PC-9 (cell line): ENCODE measurements at regions not wholly inside any gene's neighbourhood (a gene's known extent, or its start where the extent isn't known, plus 50 kb on each side); places are given as distances from the start of the nearest gene placed in this dataset.

ENCODE experiments used
- EZH2 ChIP-seq: fragments of 200-600 bp; sonication (generic); IDR thresholded peaks from 2 replicates; pipeline ENCODE4 v1.8.0; 2017; ENCODE audit warnings: antibody characterized with exemption, low read depth
- TF ChIP-seq, protein P1 (sequence below): fragments of 200-600 bp; sonication (generic); conservative IDR thresholded peaks from 2 replicates; pipeline ENCODE4 v1.6.1; 2017; ENCODE audit warnings: mixed run types, antibody characterized with exemption, mild to moderate bottlenecking, moderate library complexity

GRCh38 chr3:8328967-8329366 lies 172.7 kb upstream of the LMCD1 start:
- TF ChIP-seq, protein P1, sequence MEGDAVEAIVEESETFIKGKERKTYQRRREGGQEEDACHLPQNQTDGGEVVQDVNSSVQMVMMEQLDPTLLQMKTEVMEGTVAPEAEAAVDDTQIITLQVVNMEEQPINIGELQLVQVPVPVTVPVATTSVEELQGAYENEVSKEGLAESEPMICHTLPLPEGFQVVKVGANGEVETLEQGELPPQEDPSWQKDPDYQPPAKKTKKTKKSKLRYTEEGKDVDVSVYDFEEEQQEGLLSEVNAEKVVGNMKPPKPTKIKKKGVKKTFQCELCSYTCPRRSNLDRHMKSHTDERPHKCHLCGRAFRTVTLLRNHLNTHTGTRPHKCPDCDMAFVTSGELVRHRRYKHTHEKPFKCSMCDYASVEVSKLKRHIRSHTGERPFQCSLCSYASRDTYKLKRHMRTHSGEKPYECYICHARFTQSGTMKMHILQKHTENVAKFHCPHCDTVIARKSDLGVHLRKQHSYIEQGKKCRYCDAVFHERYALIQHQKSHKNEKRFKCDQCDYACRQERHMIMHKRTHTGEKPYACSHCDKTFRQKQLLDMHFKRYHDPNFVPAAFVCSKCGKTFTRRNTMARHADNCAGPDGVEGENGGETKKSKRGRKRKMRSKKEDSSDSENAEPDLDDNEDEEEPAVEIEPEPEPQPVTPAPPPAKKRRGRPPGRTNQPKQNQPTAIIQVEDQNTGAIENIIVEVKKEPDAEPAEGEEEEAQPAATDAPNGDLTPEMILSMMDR = no peak
- no peak for TF ChIP-seq EZH2
